Stimulated activated naive CD4-positive, alpha-beta T cell treated with Interleukin-2 at 50 U/mL for 16 hours (primary cell): ENCODE measurements at regions not wholly inside any gene's neighbourhood (a gene's known extent, or its start where the extent isn't known, plus 50 kb on each side); places are given as distances from the start of the nearest gene placed in this dataset.

Experiments
- DNase-seq: peaks from one replicate; lab custom pipeline; 2025; lab: John Stamatoyannopoulos, UW

DNA sequence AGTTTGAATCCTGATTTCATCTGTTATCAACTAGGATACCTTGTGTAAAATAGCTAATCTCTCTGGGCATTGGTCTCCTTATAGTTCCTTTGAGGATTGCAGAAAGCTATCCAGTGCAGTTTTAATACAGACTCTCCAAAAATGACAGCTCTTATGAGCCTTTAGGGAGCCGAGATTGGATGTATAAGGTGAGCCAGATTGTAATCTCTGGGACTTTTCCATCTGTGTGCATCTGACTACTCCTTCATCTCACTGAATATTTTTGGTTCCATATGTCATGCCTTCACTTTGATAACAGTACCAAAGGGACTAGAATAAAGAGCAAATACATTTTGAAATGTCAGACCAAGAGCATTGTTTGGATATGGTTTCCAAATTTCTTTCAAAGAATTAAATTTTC is 367.2 kb downstream of the TMEM232 start:
- DNase-seq: no peak

- DNase-seq: no peak
Measured at GRCh38 chr5:110361471-110361870, 365.0 kb downstream of the TMEM232 start.

DNA sequence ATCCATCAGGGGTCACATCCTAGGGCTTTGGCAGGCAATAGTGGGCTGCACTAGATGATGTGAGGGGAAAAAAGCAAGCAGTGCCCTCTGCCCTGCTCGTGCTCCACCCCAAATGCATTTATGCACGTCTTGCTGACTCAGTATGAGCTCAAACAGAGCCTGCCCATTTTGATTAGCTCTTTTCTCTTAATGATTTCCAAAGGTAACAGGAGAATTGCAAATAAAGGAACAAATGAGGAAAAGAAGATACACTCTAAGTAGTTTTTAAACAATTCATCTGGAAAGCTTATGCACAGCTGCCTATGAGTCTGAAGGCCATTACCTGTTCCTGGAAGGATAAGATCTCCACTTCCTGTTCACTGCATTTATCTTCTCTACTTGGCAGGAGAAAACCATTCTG is 364.2 kb downstream of the TMEM232 start:
- no peak for DNase-seq

- no peak for DNase-seq
Measured at GRCh38 chr5:110366716-110367115, 359.8 kb downstream of the TMEM232 start.
